Stromal cell of bone marrow (primary cell): ENCODE measurements at regions not wholly inside any gene's neighbourhood (a gene's known extent, or its start where the extent isn't known, plus 50 kb on each side); places are given as distances from the start of the nearest gene placed in this dataset.

ENCODE experiments used
- DNase-seq: peaks from one replicate; pipeline ENCODE4 v3.0.0-alpha.2; 2012; ENCODE audit warnings: low read depth

- DNase-seq, result peak; percentile 2
Observed at GRCh38 chr13:64912141-64912540, 2318.0 kb downstream of the PCDH9 start.

- DNase-seq, result no peak
Observed at GRCh38 chr13:64910096-64910495, 2320.0 kb downstream of the PCDH9 start.

GRCh38 chr13:64909184-64909583 is 2321.0 kb downstream of the PCDH9 start:
- DNase-seq, result no peak

- DNase-seq, result no peak
Observed at GRCh38 chr13:64900039-64900438, 2330.1 kb downstream of the PCDH9 start.

GRCh38 chr13:64884976-64885375 is 2345.2 kb downstream of the PCDH9 start:
- no peak for DNase-seq

- no peak for DNase-seq
Observed at GRCh38 chr13:64877176-64877575, 2353.0 kb downstream of the PCDH9 start.

GRCh38 chr13:64871742-64872141 is 2358.4 kb downstream of the PCDH9 start:
- DNase-seq, result no peak

- no peak for DNase-seq
Observed at GRCh38 chr13:64869539-64869938, 2360.6 kb downstream of the PCDH9 start.

- DNase-seq, result no peak
Observed at GRCh38 chr13:64867856-64868255, 2362.3 kb downstream of the PCDH9 start.

- DNase-seq, result no peak
Observed at GRCh38 chr13:64866331-64866730, 2363.8 kb downstream of the PCDH9 start.

- no peak for DNase-seq
Observed at GRCh38 chr13:64855506-64855905, 2374.6 kb downstream of the PCDH9 start.

GRCh38 chr13:64850017-64850416 is 2380.1 kb downstream of the PCDH9 start:
- no peak for DNase-seq

GRCh38 chr13:64849196-64849595 is 2380.9 kb downstream of the PCDH9 start:
- no peak for DNase-seq

GRCh38 chr13:64847767-64848166 is 2382.4 kb downstream of the PCDH9 start:
- no peak for DNase-seq

- DNase-seq, result no peak
Observed at GRCh38 chr13:64845110-64845509, 2385.0 kb downstream of the PCDH9 start.

- DNase-seq, result no peak
Observed at GRCh38 chr13:64819081-64819480, 2411.1 kb downstream of the PCDH9 start.

GRCh38 chr13:64817691-64818090 is 2412.4 kb downstream of the PCDH9 start:
- no peak for DNase-seq

- DNase-seq, result no peak
Observed at GRCh38 chr13:64810750-64811149, 2419.4 kb downstream of the PCDH9 start.

GRCh38 chr13:64808704-64809103 is 2421.4 kb downstream of the PCDH9 start:
- no peak for DNase-seq

GRCh38 chr13:64801768-64802167 is 2428.4 kb downstream of the PCDH9 start:
- no peak for DNase-seq

- DNase-seq, result no peak
Observed at GRCh38 chr13:64798422-64798821, 2431.7 kb downstream of the PCDH9 start.

- no peak for DNase-seq
Observed at GRCh38 chr13:64793592-64793991, 2436.5 kb downstream of the PCDH9 start.

- no peak for DNase-seq
Observed at GRCh38 chr13:64793131-64793530, 2437.0 kb downstream of the PCDH9 start.

- no peak for DNase-seq
Observed at GRCh38 chr13:64791373-64791772, 2438.8 kb downstream of the PCDH9 start.

- DNase-seq, result no peak
Observed at GRCh38 chr13:64782466-64782865, 2447.7 kb downstream of the PCDH9 start.
